ENCODE measurements at regions not wholly inside any gene's neighbourhood (a gene's known extent, or its start where the extent isn't known, plus 50 kb on each side); places are given as distances from the start of the nearest gene placed in this dataset.

DNA sequence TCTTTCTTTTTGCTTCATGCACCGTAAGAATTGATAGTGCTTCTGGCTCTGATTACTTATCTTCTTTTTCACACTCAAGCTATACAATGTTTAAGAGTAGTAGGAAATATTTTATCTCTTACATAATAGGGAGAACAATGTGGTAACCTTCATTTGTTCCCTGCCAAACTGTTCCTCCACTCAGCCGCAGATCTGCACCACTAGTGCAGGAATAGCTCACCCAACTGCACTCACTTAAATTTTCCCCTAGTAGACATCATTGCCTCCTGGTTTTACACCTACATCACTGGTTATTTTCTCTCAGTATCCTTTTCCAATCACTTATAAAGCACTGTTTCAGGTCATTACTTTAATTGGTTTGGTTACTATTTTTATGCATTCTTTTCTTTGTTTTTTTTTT, 283.5 kb upstream of the ZNF804A start:
- intact Hi-C loops (cut with micrococcal nuclease), result no loop called here
- POLR2A ChIA-PET (ENCODE audit: unreplicated experiment), result interaction anchor here (0.5 kb wide), 1 partner anchor 8 kb away, joined by 5 read pairs; no protein-coding TSS in a partner anchor
- no TSS peak for BruUV-seq (replicated peaks)

DNA sequence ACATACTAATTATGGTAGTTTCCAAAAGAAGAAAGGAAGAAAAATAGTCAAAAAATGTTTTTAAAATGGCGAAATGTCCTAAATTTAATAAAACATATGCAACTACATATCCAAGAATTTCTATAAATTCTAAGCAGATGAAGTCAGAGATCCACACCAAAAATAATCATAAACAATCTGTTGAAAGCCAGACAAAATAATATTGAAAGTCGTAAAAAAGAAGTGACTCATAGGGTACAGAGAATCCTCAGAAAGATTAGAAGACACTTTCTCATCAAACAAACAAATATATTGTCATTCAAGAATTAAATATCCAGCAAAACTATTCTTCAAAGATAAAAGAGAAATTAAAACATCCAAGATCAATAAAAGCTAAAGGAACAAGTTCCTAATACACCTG, 281.4 kb upstream of the ZNF804A start:
- no TSS peak for BruUV-seq (replicated peaks)
- Histone ChIP-seq H3K36me3 (ENCODE audit: low read depth, low read length) (no peaks in the 10 kb centered on the region), H3F3A (ENCODE audit: low read length, unreplicated experiment) (no peaks in the 10 kb centered on the region), H3K79me2 (ENCODE audit: low read length) (no peaks in the 10 kb centered on the region), H4K20me1 (ENCODE audit: low read length) (no peaks in the 10 kb centered on the region), H3K27ac (ENCODE audit: low read length) (0 out of 2 replicates have a peak overlapping the region, but pooled peaks have one; percentile 12), H3K4me1 (ENCODE audit: insufficient read depth, low read length) (peaks cover 13% of the 10 kb centered on the region), H3K9me2 (replicated peaks; ENCODE audit: low read length) (no peaks in the 10 kb centered on the region), H3K9me3 (ENCODE audit: low read length) (no peaks in the 10 kb centered on the region), H3K9ac (ENCODE audit: low read length) (no peak overlapping the region), H3K4me2 (ENCODE audit: low read length) (peak overlapping the region; percentile 50), H3K4me3 (ENCODE audit: low read length) (no peak overlapping the region), H2AFZ (ENCODE audit: low read length) (no peak overlapping the region), H3K27me3 (ENCODE audit: low read length) (no peaks in the 10 kb centered on the region)
- TF ChIP-seq EZH2 (IDR thresholded peaks at IDR 0.05; ENCODE audit: low read length, unreplicated experiment), result no peak
- TF ChIP-seq EZH2phosphoT487 (IDR thresholded peaks at IDR 0.05; ENCODE audit: borderline replicate concordance, low read length), result no peak
- TF ChIP-seq, protein P1, sequence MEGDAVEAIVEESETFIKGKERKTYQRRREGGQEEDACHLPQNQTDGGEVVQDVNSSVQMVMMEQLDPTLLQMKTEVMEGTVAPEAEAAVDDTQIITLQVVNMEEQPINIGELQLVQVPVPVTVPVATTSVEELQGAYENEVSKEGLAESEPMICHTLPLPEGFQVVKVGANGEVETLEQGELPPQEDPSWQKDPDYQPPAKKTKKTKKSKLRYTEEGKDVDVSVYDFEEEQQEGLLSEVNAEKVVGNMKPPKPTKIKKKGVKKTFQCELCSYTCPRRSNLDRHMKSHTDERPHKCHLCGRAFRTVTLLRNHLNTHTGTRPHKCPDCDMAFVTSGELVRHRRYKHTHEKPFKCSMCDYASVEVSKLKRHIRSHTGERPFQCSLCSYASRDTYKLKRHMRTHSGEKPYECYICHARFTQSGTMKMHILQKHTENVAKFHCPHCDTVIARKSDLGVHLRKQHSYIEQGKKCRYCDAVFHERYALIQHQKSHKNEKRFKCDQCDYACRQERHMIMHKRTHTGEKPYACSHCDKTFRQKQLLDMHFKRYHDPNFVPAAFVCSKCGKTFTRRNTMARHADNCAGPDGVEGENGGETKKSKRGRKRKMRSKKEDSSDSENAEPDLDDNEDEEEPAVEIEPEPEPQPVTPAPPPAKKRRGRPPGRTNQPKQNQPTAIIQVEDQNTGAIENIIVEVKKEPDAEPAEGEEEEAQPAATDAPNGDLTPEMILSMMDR (conservative IDR thresholded peaks at IDR 0.05; ENCODE audit: low read depth, low read length), result no peak
- DNase-seq (peak; percentile 44), ATAC-seq (peak; percentile 42; the same call in 1 of the 2 replicates)
- ChIA-PET POLR2A (ENCODE audit: unreplicated experiment) (no interaction called here), CTCF (no interaction called here)
- intact Hi-C loops (cut with micrococcal nuclease), result no loop called here

More for the DNA sequence above, 283.5 kb upstream of the ZNF804A start:
- no peak overlapping the region for H3K9ac ChIP-seq (ENCODE audit: low read length)
- no peak for DNase-seq
- no peak for ATAC-seq
- CTCF ChIA-PET, result no interaction called here
- H3K79me2 ChIP-seq (ENCODE audit: low read length), result no peaks in the 10 kb centered on the region
- no peak overlapping the region for H3K27ac ChIP-seq (ENCODE audit: low read length)
- peaks cover 13% of the 10 kb centered on the region for H3K4me1 ChIP-seq (ENCODE audit: insufficient read depth, low read length)
- H4K20me1 ChIP-seq (ENCODE audit: low read length), result no peaks in the 10 kb centered on the region
- H2AFZ ChIP-seq (ENCODE audit: low read length), result no peak overlapping the region
- TF ChIP-seq EZH2phosphoT487 (IDR thresholded peaks at IDR 0.05; ENCODE audit: borderline replicate concordance, low read length) (no peak), EZH2 (IDR thresholded peaks at IDR 0.05; ENCODE audit: low read length, unreplicated experiment) (no peak)
- TF ChIP-seq, protein P1 (conservative IDR thresholded peaks at IDR 0.05; ENCODE audit: low read depth, low read length), result no peak
- no peaks in the 10 kb centered on the region for H3K27me3 ChIP-seq (ENCODE audit: low read length)
- no peaks in the 10 kb centered on the region for H3K9me2 ChIP-seq (replicated peaks; ENCODE audit: low read length)
- H3F3A ChIP-seq (ENCODE audit: low read length, unreplicated experiment), result no peaks in the 10 kb centered on the region
- H3K4me2 ChIP-seq (ENCODE audit: low read length), result no peak overlapping the region
- no peaks in the 10 kb centered on the region for H3K36me3 ChIP-seq (ENCODE audit: low read depth, low read length)
- no peak overlapping the region for H3K4me3 ChIP-seq (ENCODE audit: low read length)
- no peaks in the 10 kb centered on the region for H3K9me3 ChIP-seq (ENCODE audit: low read length)

DNA sequence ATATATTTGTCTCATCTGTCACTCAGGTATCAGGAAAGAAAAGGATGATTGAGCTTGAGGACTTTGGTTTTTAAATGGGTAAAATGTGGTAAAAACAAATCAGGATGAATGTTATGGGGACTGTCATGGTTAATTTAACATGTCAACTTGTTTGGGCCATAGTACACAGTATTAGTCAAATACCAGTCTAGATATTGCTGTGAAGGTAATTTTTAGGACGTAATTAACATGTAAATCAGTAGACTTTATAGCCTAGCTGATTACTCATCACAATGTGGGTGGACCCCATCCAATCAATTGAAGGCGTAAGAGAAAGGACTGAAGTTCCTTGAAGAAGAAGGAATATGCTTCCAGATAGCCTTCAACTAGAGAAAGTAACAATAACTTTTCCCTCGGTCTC, 275.7 kb upstream of the ZNF804A start:
- DNase-seq, result no peak
- no peak overlapping the region for H3K4me3 ChIP-seq (ENCODE audit: low read length)
- ChIA-PET CTCF (no interaction called here), POLR2A (ENCODE audit: unreplicated experiment) (no interaction called here)
- H3K4me1 ChIP-seq (ENCODE audit: insufficient read depth, low read length), result no peaks in the 10 kb centered on the region
- H2AFZ ChIP-seq (ENCODE audit: low read length), result no peak overlapping the region
- no peaks in the 10 kb centered on the region for H3K79me2 ChIP-seq (ENCODE audit: low read length)
- H3K9ac ChIP-seq (ENCODE audit: low read length), result no peak overlapping the region
- H3K4me2 ChIP-seq (ENCODE audit: low read length), result no peak overlapping the region
- H3K27me3 ChIP-seq (ENCODE audit: low read length), result no peaks in the 10 kb centered on the region
- H3K36me3 ChIP-seq (ENCODE audit: low read depth, low read length), result no peaks in the 10 kb centered on the region
- intact Hi-C loops (cut with micrococcal nuclease), result no loop called here
- no peaks in the 10 kb centered on the region for H4K20me1 ChIP-seq (ENCODE audit: low read length)
- no peaks in the 10 kb centered on the region for H3F3A ChIP-seq (ENCODE audit: low read length, unreplicated experiment)
- TF ChIP-seq EZH2 (IDR thresholded peaks at IDR 0.05; ENCODE audit: low read length, unreplicated experiment), result no peak
- TF ChIP-seq, protein P1 (conservative IDR thresholded peaks at IDR 0.05; ENCODE audit: low read depth, low read length), result no peak
- TF ChIP-seq EZH2phosphoT487 (IDR thresholded peaks at IDR 0.05; ENCODE audit: borderline replicate concordance, low read length), result no peak
- H3K27ac ChIP-seq (ENCODE audit: low read length), result no peak overlapping the region
- ATAC-seq, result no peak
- BruUV-seq (replicated peaks), result no TSS peak
- H3K9me2 ChIP-seq (replicated peaks; ENCODE audit: low read length), result no peaks in the 10 kb centered on the region
- no peaks in the 10 kb centered on the region for H3K9me3 ChIP-seq (ENCODE audit: low read length)
